IMR-90 (cell line): ENCODE measurements at regions not wholly inside any gene's neighbourhood (a gene's known extent, or its start where the extent isn't known, plus 50 kb on each side); places are given as distances from the start of the nearest gene placed in this dataset.
A peak's percentile ranks its signal among the peaks of the same experiment; 100 is the strongest.

Experiments used
- ATAC-seq: fragments of 200-7000 bp; cut with Tn5 transposase; 2 replicates; pipeline ENCODE4 v1.9.1; 2020; ENCODE audit warnings: low read depth, mild to moderate bottlenecking, moderate library complexity
- BruUV-seq: library from RNA; stranded (reverse); fragments of 400-500 nt; replicated peaks from 2 replicates; lab custom pipeline; 2021; lab: Mats Ljungman, UMichigan
- CTCF ChIA-PET: fragments of 300-600 bp; formaldehyde crosslinking; extraction: SDS; loops from one replicate; lab custom pipeline; 2021; ENCODE audit warnings: antibody characterized with exemption; lab: Yijun Ruan, JAX
- POLR2A ChIA-PET: fragments of 300-600 bp; sonication (Branson Sonifier 250); formaldehyde crosslinking; loops from one replicate; lab custom pipeline; 2022; ENCODE audit warnings: antibody characterized with exemption; ENCODE audit not compliant: unreplicated experiment; lab: Charles Lee
- DNase-seq: peaks from one replicate; pipeline ENCODE4 v3.0.0; 2013
- H2AFZ ChIP-seq: replicated peaks from 2 replicates; pipeline ENCODE3; 2013; ENCODE audit warnings: low read length, mild to moderate bottlenecking; ENCODE audit not compliant: poor library complexity
- H2AK5ac ChIP-seq: 2 replicates; pipeline ENCODE4 v1.6.1; 2013; ENCODE audit warnings: low read depth, low read length, inconsistent platforms
- H2AK9ac ChIP-seq: replicated peaks from 2 replicates; pipeline ENCODE3; 2013; ENCODE audit warnings: mild to moderate bottlenecking, low read depth, low read length, moderate library complexity; ENCODE audit not compliant: poor library complexity
- H2BK120ac ChIP-seq: 2 replicates; pipeline ENCODE4 v1.6.1; 2013; ENCODE audit warnings: low read depth, low read length, inconsistent platforms
- H2BK15ac ChIP-seq: 3 replicates; pipeline ENCODE4 v1.6.1; 2013; ENCODE audit warnings: low read depth, low read length, inconsistent platforms
- H2BK20ac ChIP-seq: 2 replicates; pipeline ENCODE4 v1.6.1; 2013; ENCODE audit warnings: low read depth, mild to moderate bottlenecking, inconsistent platforms, low read length, moderate library complexity
- H2BK5ac ChIP-seq: 2 replicates; pipeline ENCODE4 v1.6.1; 2013; ENCODE audit warnings: mild to moderate bottlenecking, low read depth, low read length, inconsistent platforms; ENCODE audit not compliant: poor library complexity, severe bottlenecking
- H3K14ac ChIP-seq: replicated peaks from 2 replicates; pipeline ENCODE4 v1.6.1; 2013; ENCODE audit warnings: low read depth, low read length, inconsistent platforms
- H3K18ac ChIP-seq: 2 replicates; pipeline ENCODE4 v1.6.1; 2013; ENCODE audit warnings: low read depth, low read length, control low read depth
- H3K23ac ChIP-seq: 2 replicates; pipeline ENCODE4 v1.6.1; 2013; ENCODE audit warnings: low read depth, low read length, inconsistent platforms
- H3K27ac ChIP-seq: 2 replicates; pipeline ENCODE4 v1.5.1; 2013; ENCODE audit warnings: mild to moderate bottlenecking, control low read depth, low read length; ENCODE audit not compliant: insufficient read depth
- H3K27me3 ChIP-seq: 2 replicates; pipeline ENCODE4 v1.6.1; 2013; ENCODE audit warnings: low read length; ENCODE audit not compliant: control insufficient read depth, insufficient read depth
- H3K36me3 ChIP-seq: 2 replicates; pipeline ENCODE4 v1.6.1; 2013; ENCODE audit warnings: low read length, mixed read lengths; ENCODE audit not compliant: control insufficient read depth, insufficient read depth
- H3K4ac ChIP-seq: 2 replicates; pipeline ENCODE4 v1.6.1; 2013; ENCODE audit warnings: low read depth, low read length, inconsistent platforms
- H3K4me1 ChIP-seq: 2 replicates; pipeline ENCODE4 v1.6.1; 2013; ENCODE audit warnings: low read length, mixed read lengths; ENCODE audit not compliant: control insufficient read depth, insufficient read depth
- H3K4me2 ChIP-seq: 2 replicates; pipeline ENCODE4 v1.6.1; 2013; ENCODE audit warnings: low read depth, mild to moderate bottlenecking, control low read depth, low read length, moderate library complexity
- H3K4me3 ChIP-seq: 2 replicates; pipeline ENCODE4 v1.5.1; 2013; ENCODE audit warnings: low read depth, mild to moderate bottlenecking, control low read depth, low read length, moderate library complexity; ENCODE audit not compliant: insufficient read depth
- H3K56ac ChIP-seq: 2 replicates; pipeline ENCODE4 v1.6.1; 2013; ENCODE audit warnings: low read length, inconsistent platforms; ENCODE audit not compliant: insufficient read depth; ENCODE audit errors: extremely low read depth
- H3K79me1 ChIP-seq, 2 experiments: 2 replicates each; pipeline ENCODE4 v1.6.1; 2013; ENCODE audit warnings: low read length in 2 of 2, inconsistent platforms in 1 of 2, low read depth in 1 of 2
- H3K9ac ChIP-seq: 2 replicates; pipeline ENCODE4 v1.6.1; 2013; ENCODE audit warnings: low read depth, low read length, control low read depth
- H3K9me1 ChIP-seq: 2 replicates; pipeline ENCODE4 v1.6.1; 2013; ENCODE audit warnings: low read length, inconsistent platforms; ENCODE audit not compliant: insufficient read depth
- H3K9me3 ChIP-seq: 2 replicates; pipeline ENCODE4 v1.6.1; 2013; ENCODE audit warnings: low read length; ENCODE audit not compliant: control insufficient read depth, insufficient read depth
- H4K20me1 ChIP-seq: 2 replicates; pipeline ENCODE4 v1.6.1; 2013; ENCODE audit warnings: low read length, inconsistent platforms; ENCODE audit not compliant: insufficient read depth
- H4K5ac ChIP-seq: 2 replicates; pipeline ENCODE4 v1.6.1; 2013; ENCODE audit warnings: mild to moderate bottlenecking, low read depth, low read length, control low read depth
- H4K8ac ChIP-seq, 2 experiments: 2 replicates each; pipeline ENCODE4 v1.6.1; 2013; ENCODE audit warnings: low read depth in 2 of 2, low read length in 2 of 2, control low read depth in 1 of 2, inconsistent platforms in 1 of 2
- H4K91ac ChIP-seq: 2 replicates; pipeline ENCODE4 v1.6.1; 2013; ENCODE audit warnings: low read depth, low read length, inconsistent platforms; ENCODE audit not compliant: insufficient read depth
- BHLHE40 ChIP-seq: fragments of 150-350 bp; IDR thresholded peaks from 2 replicates; pipeline ENCODE4 v1.6.1; 2016; ENCODE audit warnings: mild to moderate bottlenecking, low read depth, low read length
- CEBPB ChIP-seq: IDR thresholded peaks from 2 replicates; pipeline ENCODE4 v1.6.1; 2012; ENCODE audit warnings: low read depth, low read length, improper control_type of control experiment
- CHD1 ChIP-seq: IDR thresholded peaks from 2 replicates; pipeline ENCODE4 v1.6.1; 2012; ENCODE audit warnings: low read depth, low read length, improper control_type of control experiment
- ELK1 ChIP-seq: fragments of 150-350 bp; IDR thresholded peaks from 2 replicates; pipeline ENCODE4 v1.6.1; 2016; ENCODE audit warnings: low read depth, mild to moderate bottlenecking, low read length, moderate library complexity, borderline replicate concordance
- FOS ChIP-seq: fragments of 150-350 bp; IDR thresholded peaks from 2 replicates; pipeline ENCODE4 v1.6.1; 2016; ENCODE audit warnings: low read depth, low read length
- MAFK ChIP-seq: IDR thresholded peaks from 2 replicates; pipeline ENCODE4 v1.6.1; 2012; ENCODE audit warnings: low read depth, low read length, improper control_type of control experiment
- NFE2L2 ChIP-seq: fragments of 150-350 bp; IDR thresholded peaks from 2 replicates; pipeline ENCODE4 v1.6.1; 2016; ENCODE audit warnings: low read depth, mild to moderate bottlenecking, low read length
- POLR2A ChIP-seq: IDR thresholded peaks from 2 replicates; pipeline ENCODE4 v1.6.1; 2012; ENCODE audit warnings: mild to moderate bottlenecking, low read depth, low read length
- RAD21 ChIP-seq: IDR thresholded peaks from 2 replicates; pipeline ENCODE4 v1.6.1; 2012; ENCODE audit warnings: low read length, improper control_type of control experiment
- RFX5 ChIP-seq: IDR thresholded peaks from 2 replicates; pipeline ENCODE4 v1.8.0; 2012; ENCODE audit warnings: low read depth, mild to moderate bottlenecking, low read length, moderate library complexity
- SMC3 ChIP-seq: fragments of 150-350 bp; IDR thresholded peaks from 2 replicates; pipeline ENCODE4 v1.6.1; 2016; ENCODE audit warnings: low read depth, mild to moderate bottlenecking, antibody characterized with exemption, low read length, moderate library complexity
- USF2 ChIP-seq: fragments of 150-350 bp; IDR thresholded peaks from 2 replicates; pipeline ENCODE4 v1.6.1; 2017; ENCODE audit warnings: mild to moderate bottlenecking, antibody characterized with exemption, low read length, low read depth
- WGBS, 2 experiments: methylation state at CpG; one replicate each; pipeline versions ENCODE4 v1.1.5 to v1.1.7; 2013; ENCODE audit warnings: missing lambda C conversion rate in 2 of 2; ENCODE audit not compliant: insufficient read length in 1 of 2; ENCODE audit errors: extremely low coverage in 2 of 2; 5-methylcytosine and 5-hydroxymethylcytosine counted together
- dilution Hi-C: fragments of 300-500 bp; cut with HindIII; formaldehyde crosslinking; loops from one replicate; pipeline ENCODE4 v1.14.3; 2018; ENCODE audit warnings: low sequenced_read_pairs; ENCODE audit not compliant: unreplicated experiment
- in situ Hi-C: fragments of 300-500 bp; cut with MboI; formaldehyde crosslinking; loops from 3 replicates; pipeline ENCODE4 v1.14.3; 2019; ENCODE audit warnings: low sequenced_read_pairs, inconsistent platforms, mixed read lengths
- intact Hi-C: fragments of 100-400 bp; cut with micrococcal nuclease; formaldehyde crosslinking; loops from 2 replicates; pipeline ENCODE4 v1.10.0; 2022

- dilution Hi-C loops (no loop called here), intact Hi-C loops (no loop called here), in situ Hi-C loops (no loop called here)
- no peaks in the 10 kb centered on the region for H4K20me1 ChIP-seq
- no peak overlapping the region for H2BK15ac ChIP-seq
- POLR2A ChIA-PET, result interaction anchor here (1.1 kb wide), 1 partner anchor 38 kb away, joined by 3 read pairs; no protein-coding TSS in a partner anchor
- no peak overlapping the region for H4K8ac ChIP-seq
- H3K79me1 ChIP-seq, result 0 out of 4 replicates have a peak, but pooled peaks cover 0 to 4% of the 10 kb centered on the region in 2 experiments
- 100% methylated on average over 1 of the region's 5 CpGs; no CpG with 5 or more reads in 1 of the 2 experiments for WGBS, 2 experiments
- CTCF ChIA-PET, result interaction anchor here (1.1 kb wide), 1 partner anchor 18 kb away, joined by 3 read pairs; no protein-coding TSS in a partner anchor
- no TSS peak for BruUV-seq
- H3K9me1 ChIP-seq, result no peaks in the 10 kb centered on the region; the same call in 1 of the 2 replicates
- no peaks in the 10 kb centered on the region for H3K27me3 ChIP-seq
- H3K9ac ChIP-seq, result no peak overlapping the region
- H3K18ac ChIP-seq, result no peak overlapping the region; the same call in 1 of the 2 replicates
- H2BK5ac ChIP-seq, result no peak overlapping the region
- H3K4me3 ChIP-seq, result no peak overlapping the region
- no peak overlapping the region for H4K91ac ChIP-seq
- H3K56ac ChIP-seq, result no peak overlapping the region
- H2AK5ac ChIP-seq, result no peak overlapping the region
- no peak overlapping the region for H3K4me2 ChIP-seq
- no peak for DNase-seq
- H2BK20ac ChIP-seq, result no peak overlapping the region; the same call in 1 of the 2 replicates
- H3K14ac ChIP-seq, result 0 out of 2 replicates have a peak overlapping the region, but pooled peaks have one; percentile 7
- no peak overlapping the region for H4K5ac ChIP-seq
- H3K9me3 ChIP-seq, result no peaks in the 10 kb centered on the region
- peaks cover 13% of the 10 kb centered on the region for H3K4me1 ChIP-seq
- no peak overlapping the region; the same call in 1 of the 2 replicates for H3K4ac ChIP-seq
- H2AK9ac ChIP-seq, result no peak overlapping the region
- TF ChIP-seq FOS (no peak), NFE2L2 (no peak), CHD1 (no peak), CEBPB (no peak), USF2 (no peak), POLR2A (no peak), ELK1 (no peak), RAD21 (no peak), SMC3 (no peak), MAFK (no peak), RFX5 (no peak), BHLHE40 (no peak)
- H3K23ac ChIP-seq, result no peak overlapping the region
- peak overlapping the region; percentile 46; the same call in 1 of the 2 replicates for H2BK120ac ChIP-seq
- H3K36me3 ChIP-seq, result no peaks in the 10 kb centered on the region
- no peak for ATAC-seq
- H3K27ac ChIP-seq, result no peak overlapping the region
- H2AFZ ChIP-seq, result no peak overlapping the region
Measured at GRCh38 chr2:37738266-37738885, 66.9 kb upstream of the CDC42EP3 start.
